ENCODE measurements at regions not wholly inside any gene's neighbourhood (a gene's known extent, or its start where the extent isn't known, plus 50 kb on each side); places are given as distances from the start of the nearest gene placed in this dataset.
"Not testable (repeated sequence)": the region's sequence is repeated elsewhere in the genome, so short reads cannot be mapped to it uniquely, and the experiment has no call there.

- DNase-seq, result no peak
Measured at GRCh38 chr2:81523344-81523743, 1218.8 kb upstream of the LRRTM1 start.

GRCh38 chr2:81513328-81513727 is 1208.8 kb upstream of the LRRTM1 start:
- DNase-seq, result no peak

- no peak for DNase-seq
Measured at GRCh38 chr2:81505586-81505985, 1201.0 kb upstream of the LRRTM1 start.

- no peak for DNase-seq
Measured at GRCh38 chr2:81495556-81495955, 1191.0 kb upstream of the LRRTM1 start.

GRCh38 chr2:81483254-81483653 is 1178.7 kb upstream of the LRRTM1 start:
- DNase-seq, result no peak

- no peak for DNase-seq
Measured at GRCh38 chr2:81481994-81482368, 1177.4 kb upstream of the LRRTM1 start.

GRCh38 chr2:81481242-81481993 is 1176.9 kb upstream of the LRRTM1 start:
- DNase-seq, result no peak

GRCh38 chr2:81467096-81467495 is 1162.5 kb upstream of the LRRTM1 start:
- no peak for DNase-seq

- no peak for DNase-seq
Measured at GRCh38 chr2:81462420-81462819, 1157.9 kb upstream of the LRRTM1 start.

- DNase-seq, result no peak
Measured at GRCh38 chr2:81445176-81445575, 1140.6 kb upstream of the LRRTM1 start.

GRCh38 chr2:81437456-81438000 is 1133.0 kb upstream of the LRRTM1 start:
- no peak for DNase-seq

GRCh38 chr2:81436256-81436655 is 1131.7 kb upstream of the LRRTM1 start:
- no peak for DNase-seq

- no peak for DNase-seq
Measured at GRCh38 chr2:81412681-81413080, 1108.1 kb upstream of the LRRTM1 start.

GRCh38 chr2:81403508-81403907 is 1099.0 kb upstream of the LRRTM1 start:
- no peak for DNase-seq

- DNase-seq, result no peak
Measured at GRCh38 chr2:81396417-81397019, 1092.0 kb upstream of the LRRTM1 start.

GRCh38 chr2:81395746-81396145 is 1091.2 kb upstream of the LRRTM1 start:
- DNase-seq, result no peak

GRCh38 chr2:81389203-81389602 is 1084.7 kb upstream of the LRRTM1 start:
- no peak for DNase-seq

- DNase-seq, result no peak
Measured at GRCh38 chr2:81363800-81364199, 1059.2 kb upstream of the LRRTM1 start.

GRCh38 chr2:81362468-81362867 is 1057.9 kb upstream of the LRRTM1 start:
- not testable (repeated sequence) for DNase-seq

GRCh38 chr2:81355436-81355835 is 1050.9 kb upstream of the LRRTM1 start:
- DNase-seq, result no peak

GRCh38 chr2:81334046-81334445 is 1029.5 kb upstream of the LRRTM1 start:
- no peak for DNase-seq

- no peak for DNase-seq
Measured at GRCh38 chr2:81328968-81329367, 1024.4 kb upstream of the LRRTM1 start.

GRCh38 chr2:81327911-81328310 is 1023.4 kb upstream of the LRRTM1 start:
- no peak for DNase-seq

GRCh38 chr2:81324046-81324445 is 1019.5 kb upstream of the LRRTM1 start:
- no peak for DNase-seq

All from left kidney (tissue), 1 donor.